WTC11 (cell line): ENCODE measurements at regions not wholly inside any gene's neighbourhood (a gene's known extent, or its start where the extent isn't known, plus 50 kb on each side); places are given as distances from the start of the nearest gene placed in this dataset.

Experiments used
- ATAC-seq: fragments of 200-7000 bp; cut with Tn5 transposase; 2 replicates; pipeline ENCODE4 v1.10.0; 2021; ENCODE audit warnings: mild to moderate bottlenecking, moderate library complexity
- CTCF ChIA-PET: fragments of 300-600 bp; sonication (Branson Sonifier 250); formaldehyde crosslinking; loops from one replicate; lab custom pipeline; 2021; ENCODE audit warnings: antibody characterized with exemption; lab: Charles Lee
- POLR2A ChIA-PET: fragments of 350-600 bp; sonication (Branson Sonifier 250); formaldehyde crosslinking; loops from one replicate; lab custom pipeline; 2021; ENCODE audit warnings: antibody characterized with exemption; lab: Charles Lee
- DNase-seq: peaks from one replicate; pipeline ENCODE4 v3.0.0; 2021; ENCODE audit warnings: low spot score
- H3K27ac Mint-ChIP-seq: 2 replicates; pipeline ENCODE4 v1.8.0; 2021; ENCODE audit warnings: mixed read lengths
- H3K27me3 Mint-ChIP-seq: 2 replicates; pipeline ENCODE4 v1.8.0; 2021; ENCODE audit warnings: low read depth, mild to moderate bottlenecking, moderate library complexity, mixed read lengths
- H3K36me3 Mint-ChIP-seq: 2 replicates; pipeline ENCODE4 v1.8.0; 2021; ENCODE audit warnings: mixed read lengths
- H3K4me1 Mint-ChIP-seq: 2 replicates; pipeline ENCODE4 v1.8.0; 2022; ENCODE audit warnings: mixed read lengths
- H3K4me3 Mint-ChIP-seq: 2 replicates; pipeline ENCODE4 v1.8.0; 2021; ENCODE audit warnings: mild to moderate bottlenecking, moderate library complexity, mixed read lengths
- H3K9me3 Mint-ChIP-seq: 2 replicates; pipeline ENCODE4 v1.8.0; 2021; ENCODE audit warnings: mixed read lengths
- CREB1 ChIP-seq: sonication (generic); formaldehyde crosslinking; IDR thresholded peaks from 2 replicates; pipeline ENCODE4 v1.8.0; 2023; ENCODE audit warnings: mild to moderate bottlenecking, missing genetic modification reagents
- FOXJ3 ChIP-seq: sonication (generic); formaldehyde crosslinking; IDR thresholded peaks from 2 replicates; pipeline ENCODE4 v1.9.0; 2021; ENCODE audit warnings: missing genetic modification reagents, mild to moderate bottlenecking, borderline replicate concordance
- FOXK1 ChIP-seq: sonication (generic); formaldehyde crosslinking; IDR thresholded peaks from 2 replicates; pipeline ENCODE4 v1.8.0; 2022; ENCODE audit warnings: mild to moderate bottlenecking, moderate library complexity, missing genetic modification reagents
- GABPB1 ChIP-seq: sonication (generic); formaldehyde crosslinking; IDR thresholded peaks from 2 replicates; pipeline ENCODE4 v1.8.1; 2023; ENCODE audit warnings: mild to moderate bottlenecking, missing genetic modification reagents
- JUN ChIP-seq: sonication (generic); formaldehyde crosslinking; IDR thresholded peaks from 2 replicates; pipeline ENCODE4 v1.8.0; 2023; ENCODE audit warnings: mild to moderate bottlenecking, missing genetic modification reagents
- MXD4 ChIP-seq: fragments of 250-450 bp; sonication (Bioruptor Pico); IDR thresholded peaks from 2 replicates; pipeline ENCODE4 v1.8.0; 2021; ENCODE audit warnings: mild to moderate bottlenecking, moderate library complexity, borderline replicate concordance
- NFATC4 ChIP-seq: fragments of 250-450 bp; sonication (Bioruptor Pico); IDR thresholded peaks from 2 replicates; pipeline ENCODE4 v1.9.0; 2021; ENCODE audit warnings: mild to moderate bottlenecking
- NR1H2 ChIP-seq: sonication (generic); formaldehyde crosslinking; IDR thresholded peaks from 2 replicates; pipeline ENCODE4 v1.9.0; 2021; ENCODE audit warnings: mild to moderate bottlenecking, moderate library complexity, missing genetic modification reagents
- ZNF121 ChIP-seq: sonication (generic); formaldehyde crosslinking; IDR thresholded peaks from 2 replicates; pipeline ENCODE4 v1.8.0; 2023; ENCODE audit warnings: missing genetic modification reagents
- ZNF138 ChIP-seq: sonication (generic); formaldehyde crosslinking; conservative IDR thresholded peaks from 2 replicates; pipeline ENCODE4 v1.8.1; 2022; ENCODE audit warnings: mild to moderate bottlenecking, moderate library complexity, missing genetic modification reagents
- ZNF219 ChIP-seq: sonication (generic); formaldehyde crosslinking; IDR thresholded peaks from 2 replicates; pipeline ENCODE4 v1.8.0; 2023; ENCODE audit warnings: missing genetic modification reagents, mild to moderate bottlenecking, borderline replicate concordance
- ZNF263 ChIP-seq: sonication (generic); formaldehyde crosslinking; IDR thresholded peaks from 2 replicates; pipeline ENCODE4 v1.8.1; 2022; ENCODE audit warnings: low read depth, mild to moderate bottlenecking, moderate library complexity, missing genetic modification reagents
- ZNF317 ChIP-seq: sonication (generic); formaldehyde crosslinking; IDR thresholded peaks from 2 replicates; pipeline ENCODE4 v1.8.1; 2023; ENCODE audit warnings: low read depth, mild to moderate bottlenecking, moderate library complexity, missing genetic modification reagents, borderline replicate concordance
- ZNF416 ChIP-seq: fragments of 250-450 bp; sonication (Bioruptor Pico); IDR thresholded peaks from 2 replicates; pipeline ENCODE4 v1.9.0; 2021; ENCODE audit warnings: mild to moderate bottlenecking, inconsistent platforms
- ZNF423 ChIP-seq: fragments of 250-450 bp; sonication (Bioruptor Pico); IDR thresholded peaks from 2 replicates; pipeline ENCODE4 v2.1.2; 2022; ENCODE audit warnings: mild to moderate bottlenecking, moderate library complexity
- TF ChIP-seq, protein P1 (sequence below): sonication (generic); formaldehyde crosslinking; conservative IDR thresholded peaks from 2 replicates; pipeline ENCODE4 v1.8.1; 2023; ENCODE audit warnings: mild to moderate bottlenecking, low read depth, missing genetic modification reagents, moderate library complexity
- TF ChIP-seq, protein P2 (sequence below): sonication (generic); formaldehyde crosslinking; IDR thresholded peaks from 2 replicates; pipeline ENCODE4 v1.8.1; 2023; ENCODE audit warnings: mild to moderate bottlenecking, missing genetic modification reagents, moderate library complexity
- TF ChIP-seq, protein P3 (sequence below): fragments of 250-450 bp; sonication (Bioruptor Pico); IDR thresholded peaks from 2 replicates; pipeline ENCODE4 v1.9.0; 2021; ENCODE audit warnings: mild to moderate bottlenecking, borderline replicate concordance
- TF ChIP-seq, protein P4 (sequence below): sonication (generic); formaldehyde crosslinking; IDR thresholded peaks from 2 replicates; pipeline ENCODE4 v1.8.1; 2023; ENCODE audit warnings: mild to moderate bottlenecking, missing genetic modification reagents, moderate library complexity
- TF ChIP-seq, protein P5 (sequence below): sonication (generic); formaldehyde crosslinking; IDR thresholded peaks from 2 replicates; pipeline ENCODE4 v1.8.0; 2022; ENCODE audit warnings: mild to moderate bottlenecking, missing genetic modification reagents

DNA sequence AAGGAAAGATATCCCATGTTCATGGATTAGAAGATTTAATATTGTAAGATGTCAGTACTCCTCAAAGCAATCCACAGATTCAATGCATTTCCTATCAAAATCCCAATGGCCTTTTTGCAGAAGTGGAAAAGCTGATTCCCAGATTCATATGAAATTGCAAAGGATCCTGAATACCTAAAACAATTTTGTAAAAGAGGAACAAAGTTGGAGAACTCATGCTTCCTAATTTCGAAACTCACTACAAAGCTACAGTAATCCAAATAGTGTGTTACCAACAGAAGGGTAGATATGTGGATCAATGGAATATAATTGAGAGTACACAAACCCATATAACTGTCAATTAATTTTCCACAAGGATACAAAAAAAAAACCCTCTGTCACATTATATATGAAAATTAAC lies 154.3 kb upstream of the ZNF618 start:
- no peak for ATAC-seq
- Mint-ChIP-seq H3K4me1 (peaks cover 11% of the 10 kb centered on the region), H3K36me3 (no peaks in the 10 kb centered on the region), H3K4me3 (no peak overlapping the region), H3K9me3 (peaks cover 3% of the 10 kb centered on the region), H3K27ac (no peak overlapping the region), H3K27me3 (peaks cover 11% of the 10 kb centered on the region)
- TF ChIP-seq ZNF263 (CRISPR knock-in tag) (no peak), MXD4 (CRISPR knock-in tag) (no peak), FOXJ3 (no peak), NFATC4 (CRISPR knock-in tag) (no peak), ZNF317 (CRISPR knock-in tag) (no peak), ZNF121 (CRISPR knock-in tag) (no peak), ZNF416 (CRISPR knock-in tag) (no peak), FOXK1 (no peak), CREB1 (CRISPR knock-in tag) (no peak), GABPB1 (CRISPR knock-in tag) (no peak), ZNF138 (CRISPR knock-in tag) (no peak), NR1H2 (CRISPR knock-in tag) (no peak), ZNF219 (CRISPR knock-in tag) (no peak), ZNF423 (CRISPR knock-in tag) (no peak), JUN (CRISPR knock-in tag) (no peak)
- TF ChIP-seq, protein P1, sequence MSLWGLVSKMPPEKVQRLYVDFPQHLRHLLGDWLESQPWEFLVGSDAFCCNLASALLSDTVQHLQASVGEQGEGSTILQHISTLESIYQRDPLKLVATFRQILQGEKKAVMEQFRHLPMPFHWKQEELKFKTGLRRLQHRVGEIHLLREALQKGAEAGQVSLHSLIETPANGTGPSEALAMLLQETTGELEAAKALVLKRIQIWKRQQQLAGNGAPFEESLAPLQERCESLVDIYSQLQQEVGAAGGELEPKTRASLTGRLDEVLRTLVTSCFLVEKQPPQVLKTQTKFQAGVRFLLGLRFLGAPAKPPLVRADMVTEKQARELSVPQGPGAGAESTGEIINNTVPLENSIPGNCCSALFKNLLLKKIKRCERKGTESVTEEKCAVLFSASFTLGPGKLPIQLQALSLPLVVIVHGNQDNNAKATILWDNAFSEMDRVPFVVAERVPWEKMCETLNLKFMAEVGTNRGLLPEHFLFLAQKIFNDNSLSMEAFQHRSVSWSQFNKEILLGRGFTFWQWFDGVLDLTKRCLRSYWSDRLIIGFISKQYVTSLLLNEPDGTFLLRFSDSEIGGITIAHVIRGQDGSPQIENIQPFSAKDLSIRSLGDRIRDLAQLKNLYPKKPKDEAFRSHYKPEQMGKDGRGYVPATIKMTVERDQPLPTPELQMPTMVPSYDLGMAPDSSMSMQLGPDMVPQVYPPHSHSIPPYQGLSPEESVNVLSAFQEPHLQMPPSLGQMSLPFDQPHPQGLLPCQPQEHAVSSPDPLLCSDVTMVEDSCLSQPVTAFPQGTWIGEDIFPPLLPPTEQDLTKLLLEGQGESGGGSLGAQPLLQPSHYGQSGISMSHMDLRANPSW (CRISPR knock-in tag) = no peak
- TF ChIP-seq, protein P2, sequence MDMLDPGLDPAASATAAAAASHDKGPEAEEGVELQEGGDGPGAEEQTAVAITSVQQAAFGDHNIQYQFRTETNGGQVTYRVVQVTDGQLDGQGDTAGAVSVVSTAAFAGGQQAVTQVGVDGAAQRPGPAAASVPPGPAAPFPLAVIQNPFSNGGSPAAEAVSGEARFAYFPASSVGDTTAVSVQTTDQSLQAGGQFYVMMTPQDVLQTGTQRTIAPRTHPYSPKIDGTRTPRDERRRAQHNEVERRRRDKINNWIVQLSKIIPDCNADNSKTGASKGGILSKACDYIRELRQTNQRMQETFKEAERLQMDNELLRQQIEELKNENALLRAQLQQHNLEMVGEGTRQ (CRISPR knock-in tag) = no peak
- TF ChIP-seq, protein P3, sequence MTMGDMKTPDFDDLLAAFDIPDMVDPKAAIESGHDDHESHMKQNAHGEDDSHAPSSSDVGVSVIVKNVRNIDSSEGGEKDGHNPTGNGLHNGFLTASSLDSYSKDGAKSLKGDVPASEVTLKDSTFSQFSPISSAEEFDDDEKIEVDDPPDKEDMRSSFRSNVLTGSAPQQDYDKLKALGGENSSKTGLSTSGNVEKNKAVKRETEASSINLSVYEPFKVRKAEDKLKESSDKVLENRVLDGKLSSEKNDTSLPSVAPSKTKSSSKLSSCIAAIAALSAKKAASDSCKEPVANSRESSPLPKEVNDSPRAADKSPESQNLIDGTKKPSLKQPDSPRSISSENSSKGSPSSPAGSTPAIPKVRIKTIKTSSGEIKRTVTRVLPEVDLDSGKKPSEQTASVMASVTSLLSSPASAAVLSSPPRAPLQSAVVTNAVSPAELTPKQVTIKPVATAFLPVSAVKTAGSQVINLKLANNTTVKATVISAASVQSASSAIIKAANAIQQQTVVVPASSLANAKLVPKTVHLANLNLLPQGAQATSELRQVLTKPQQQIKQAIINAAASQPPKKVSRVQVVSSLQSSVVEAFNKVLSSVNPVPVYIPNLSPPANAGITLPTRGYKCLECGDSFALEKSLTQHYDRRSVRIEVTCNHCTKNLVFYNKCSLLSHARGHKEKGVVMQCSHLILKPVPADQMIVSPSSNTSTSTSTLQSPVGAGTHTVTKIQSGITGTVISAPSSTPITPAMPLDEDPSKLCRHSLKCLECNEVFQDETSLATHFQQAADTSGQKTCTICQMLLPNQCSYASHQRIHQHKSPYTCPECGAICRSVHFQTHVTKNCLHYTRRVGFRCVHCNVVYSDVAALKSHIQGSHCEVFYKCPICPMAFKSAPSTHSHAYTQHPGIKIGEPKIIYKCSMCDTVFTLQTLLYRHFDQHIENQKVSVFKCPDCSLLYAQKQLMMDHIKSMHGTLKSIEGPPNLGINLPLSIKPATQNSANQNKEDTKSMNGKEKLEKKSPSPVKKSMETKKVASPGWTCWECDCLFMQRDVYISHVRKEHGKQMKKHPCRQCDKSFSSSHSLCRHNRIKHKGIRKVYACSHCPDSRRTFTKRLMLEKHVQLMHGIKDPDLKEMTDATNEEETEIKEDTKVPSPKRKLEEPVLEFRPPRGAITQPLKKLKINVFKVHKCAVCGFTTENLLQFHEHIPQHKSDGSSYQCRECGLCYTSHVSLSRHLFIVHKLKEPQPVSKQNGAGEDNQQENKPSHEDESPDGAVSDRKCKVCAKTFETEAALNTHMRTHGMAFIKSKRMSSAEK (CRISPR knock-in tag) = no peak
- TF ChIP-seq, protein P4, sequence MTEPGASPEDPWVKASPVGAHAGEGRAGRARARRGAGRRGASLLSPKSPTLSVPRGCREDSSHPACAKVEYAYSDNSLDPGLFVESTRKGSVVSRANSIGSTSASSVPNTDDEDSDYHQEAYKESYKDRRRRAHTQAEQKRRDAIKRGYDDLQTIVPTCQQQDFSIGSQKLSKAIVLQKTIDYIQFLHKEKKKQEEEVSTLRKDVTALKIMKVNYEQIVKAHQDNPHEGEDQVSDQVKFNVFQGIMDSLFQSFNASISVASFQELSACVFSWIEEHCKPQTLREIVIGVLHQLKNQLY (CRISPR knock-in tag) = no peak
- TF ChIP-seq, protein P5, sequence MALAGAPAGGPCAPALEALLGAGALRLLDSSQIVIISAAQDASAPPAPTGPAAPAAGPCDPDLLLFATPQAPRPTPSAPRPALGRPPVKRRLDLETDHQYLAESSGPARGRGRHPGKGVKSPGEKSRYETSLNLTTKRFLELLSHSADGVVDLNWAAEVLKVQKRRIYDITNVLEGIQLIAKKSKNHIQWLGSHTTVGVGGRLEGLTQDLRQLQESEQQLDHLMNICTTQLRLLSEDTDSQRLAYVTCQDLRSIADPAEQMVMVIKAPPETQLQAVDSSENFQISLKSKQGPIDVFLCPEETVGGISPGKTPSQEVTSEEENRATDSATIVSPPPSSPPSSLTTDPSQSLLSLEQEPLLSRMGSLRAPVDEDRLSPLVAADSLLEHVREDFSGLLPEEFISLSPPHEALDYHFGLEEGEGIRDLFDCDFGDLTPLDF = no peak
- ChIA-PET POLR2A (no interaction called here), CTCF (interaction anchor here (0.6 to 0.9 kb wide), 4 partner anchors 16 to 374 kb away, joined by 3 to 4 read pairs (median 3); no protein-coding TSS in a partner anchor)
- no peak for DNase-seq
